Transverse colon (tissue), 4 donors: ENCODE measurements at regions not wholly inside any gene's neighbourhood (a gene's known extent, or its start where the extent isn't known, plus 50 kb on each side); places are given as distances from the start of the nearest gene placed in this dataset.

Source experiments
- DNase-seq: peaks from one replicate; pipeline ENCODE4 v3.0.0-alpha.2; 2019
- H3K27ac ChIP-seq, 4 donors: fragments of 200-600 bp; sonication (generic); 2 replicates each; pipeline ENCODE4 v1.5.1; 2016 to 2018; ENCODE audit warnings: inconsistent platforms in 4 of 4
- H3K27me3 ChIP-seq: fragments of 200-600 bp; sonication (generic); 2 replicates; pipeline ENCODE4 v1.5.1; 2017; ENCODE audit warnings: inconsistent platforms
- H3K36me3 ChIP-seq, 4 donors: fragments of 200-600 bp; sonication (generic); 2 replicates each; pipeline ENCODE4 v1.5.1; 2017 to 2019; ENCODE audit warnings: inconsistent platforms in 4 of 4
- H3K4me1 ChIP-seq, 4 donors: fragments of 200-600 bp; sonication (generic); 2 replicates each; pipeline ENCODE4 v1.5.1; 2017 to 2020; ENCODE audit warnings: inconsistent platforms in 4 of 4
- H3K4me3 ChIP-seq, 4 donors: fragments of 200-600 bp; sonication (generic); 1 replicate in 1 of 4; 2 replicates in 3 of 4; pipeline versions ENCODE4 v1.5.1 to v1.6.1; 2017 to 2019; ENCODE audit warnings: inconsistent platforms in 4 of 4
- H3K9me3 ChIP-seq, 2 donors: fragments of 200-600 bp; sonication (generic); 2 replicates each; pipeline ENCODE4 v1.5.1; 2017 to 2019; ENCODE audit warnings: inconsistent platforms in 2 of 2
- CTCF ChIP-seq, 5 experiments: fragments of 200-600 bp in 3 of 5; fragments of 450-650 bp in 2 of 5; sonication (generic) in 3 of 5; IDR thresholded peaks; 1 replicate in 2 of 5; 2 replicates in 3 of 5; pipeline ENCODE4 v1.5.1; 2016 to 2017; ENCODE audit warnings: antibody characterized with exemption in 5 of 5, inconsistent platforms in 3 of 5, mild to moderate bottlenecking in 2 of 5, moderate library complexity in 1 of 5
- EP300 ChIP-seq: sonication (generic); formaldehyde crosslinking; IDR thresholded peaks from one replicate; pipeline ENCODE4 v1.6.1; 2017; ENCODE audit warnings: antibody characterized with exemption, low read depth
- POLR2A ChIP-seq: fragments of 450-650 bp; IDR thresholded peaks from one replicate; pipeline ENCODE4 v1.6.1; 2016; ENCODE audit warnings: antibody characterized with exemption, mild to moderate bottlenecking, moderate library complexity
- POLR2AphosphoS5 ChIP-seq, 3 donors: sonication (generic); formaldehyde crosslinking; IDR thresholded peaks; one replicate each; pipeline ENCODE4 v1.6.1; 2016; ENCODE audit warnings: antibody characterized with exemption in 3 of 3
- WGBS, 2 donors: methylation state at CpG; one replicate each; pipeline ENCODE4 v1.1.5; 2018; ENCODE audit warnings: low coverage in 1 of 2; 5-methylcytosine and 5-hydroxymethylcytosine counted together
- in situ Hi-C, 4 donors: fragments of 200-750 bp; cut with MboI; loops; one replicate each; pipeline versions ENCODE4 v1.15.0 to v1.15.1; 2017; ENCODE audit warnings: low sequenced_read_pairs in 3 of 4, low pct_ligation_motif_present in 1 of 4, low pct_unique_long_range_greater_than_20kb in 1 of 4
- intact Hi-C: fragments of 100-400 bp; cut with DNase I; formaldehyde crosslinking; loops from one replicate; pipeline ENCODE4 v1.15.1; 2023; ENCODE audit warnings: low total_unique reads

- H3K4me1 ChIP-seq: no peaks in the 10 kb centered on the region
- in situ Hi-C loops: no loop called here
- WGBS, 2 donors: 84% methylated on average over 8 of the region's 8 CpGs; no CpG with 5 or more reads in 1 of the 2 donors
- H3K4me3 ChIP-seq: no peak overlapping the region
- no peak for TF ChIP-seq POLR2AphosphoS5 (IDR thresholded peaks at IDR 0.05)
- no peak for TF ChIP-seq EP300
- TF ChIP-seq POLR2A: no peak
- no peak for TF ChIP-seq CTCF (IDR thresholded peaks at IDR 0.05)
- H3K27ac ChIP-seq: no peak overlapping the region
- DNase-seq: no peak
- intact Hi-C loops: no loop called here
- H3K9me3 ChIP-seq: no peaks in the 10 kb centered on the region
- no peaks in the 10 kb centered on the region for H3K27me3 ChIP-seq
- H3K36me3 ChIP-seq: no peaks in the 10 kb centered on the region
Observed at GRCh38 chr6:165929607-165930006, 238.0 kb downstream of the TBXT start.

GRCh38 chr6:165926378-165926777 lies 241.3 kb downstream of the TBXT start:
- Histone ChIP-seq H3K4me1 (no peaks in the 10 kb centered on the region), H3K27me3 (no peaks in the 10 kb centered on the region), H3K4me3 (no peak overlapping the region), H3K27ac (no peak overlapping the region), H3K36me3 (no peaks in the 10 kb centered on the region), H3K9me3 (no peaks in the 10 kb centered on the region)
- intact Hi-C loops (no loop called here), in situ Hi-C loops (no loop called here)
- no peak for TF ChIP-seq POLR2AphosphoS5 (IDR thresholded peaks at IDR 0.05)
- TF ChIP-seq CTCF (IDR thresholded peaks at IDR 0.05): no peak
- no peak for TF ChIP-seq POLR2A
- TF ChIP-seq EP300: no peak
- DNase-seq: no peak
- 26 to 36% methylated on average over 4 of the region's 4 CpGs for WGBS, 2 donors

- Histone ChIP-seq H3K27ac (no peak overlapping the region), H3K9me3 (no peaks in the 10 kb centered on the region), H3K27me3 (no peaks in the 10 kb centered on the region), H3K4me3 (no peak overlapping the region), H3K4me1 (no peaks in the 10 kb centered on the region), H3K36me3 (no peaks in the 10 kb centered on the region)
- 70 to 71% methylated on average over 1 of the region's 1 CpG for WGBS, 2 donors
- no peak for DNase-seq
- in situ Hi-C loops: no loop called here
- intact Hi-C loops: no loop called here
- TF ChIP-seq POLR2AphosphoS5 (IDR thresholded peaks at IDR 0.05) (no peak), EP300 (no peak), POLR2A (no peak), CTCF (IDR thresholded peaks at IDR 0.05) (no peak)
Observed at GRCh38 chr6:165925474-165926156, 242.0 kb downstream of the TBXT start.

GRCh38 chr6:165922309-165922794 lies 245.3 kb downstream of the TBXT start:
- in situ Hi-C loops (no loop called here), intact Hi-C loops (no loop called here)
- H3K4me1 ChIP-seq: no peaks in the 10 kb centered on the region
- H3K36me3 ChIP-seq: no peaks in the 10 kb centered on the region
- no peak overlapping the region for H3K27ac ChIP-seq
- no peak overlapping the region for H3K4me3 ChIP-seq
- no peaks in the 10 kb centered on the region for H3K9me3 ChIP-seq
- no peak for DNase-seq
- 68 to 83% methylated on average over 5 to 6 of the region's 6 CpGs for WGBS, 2 donors
- no peaks in the 10 kb centered on the region for H3K27me3 ChIP-seq
- TF ChIP-seq POLR2AphosphoS5 (IDR thresholded peaks at IDR 0.05) (no peak), POLR2A (no peak), CTCF (IDR thresholded peaks at IDR 0.05) (no peak), EP300 (no peak)
